Smooth muscle cell (in vitro differentiated cells): ENCODE measurements at regions not wholly inside any gene's neighbourhood (a gene's known extent, or its start where the extent isn't known, plus 50 kb on each side); places are given as distances from the start of the nearest gene placed in this dataset.
"Not testable (repeated sequence)": the region's sequence is repeated elsewhere in the genome, so short reads cannot be mapped to it uniquely, and the experiment has no call there.

Experiments used
- DNase-seq: peaks from one replicate; lab custom pipeline; 2025; ENCODE audit not compliant: unreplicated experiment; lab: John Stamatoyannopoulos, UW
- H2AFZ ChIP-seq: fragments of 200-600 bp; sonication (generic); 2 replicates; pipeline ENCODE4 v1.6.0; 2016; ENCODE audit warnings: antibody characterized with exemption, low read depth, mild to moderate bottlenecking
- H3F3A ChIP-seq: fragments of 200-600 bp; sonication (generic); 2 replicates; pipeline ENCODE4 v1.6.0; 2017; ENCODE audit warnings: antibody characterized with exemption, low read depth
- H3K27ac ChIP-seq: fragments of 200-600 bp; sonication (generic); 2 replicates; pipeline ENCODE4 v1.5.1; 2016; ENCODE audit warnings: low read depth, mild to moderate bottlenecking
- H3K27me3 ChIP-seq: fragments of 200-600 bp; sonication (generic); 2 replicates; pipeline ENCODE4 v1.6.1; 2016; ENCODE audit warnings: low read depth, mild to moderate bottlenecking
- H3K36me3 ChIP-seq: fragments of 200-600 bp; sonication (generic); 2 replicates; pipeline ENCODE4 v1.5.1; 2016; ENCODE audit warnings: low read depth
- H3K4me1 ChIP-seq: fragments of 200-600 bp; sonication (generic); 2 replicates; pipeline ENCODE4 v1.5.1; 2016; ENCODE audit warnings: low read depth
- H3K4me2 ChIP-seq: fragments of 200-600 bp; sonication (generic); 2 replicates; pipeline ENCODE4 v1.6.0; 2016; ENCODE audit warnings: mild to moderate bottlenecking
- H3K4me3 ChIP-seq: fragments of 200-600 bp; sonication (generic); 2 replicates; pipeline ENCODE4 v1.5.1; 2016; ENCODE audit warnings: mild to moderate bottlenecking
- H3K79me2 ChIP-seq: fragments of 200-600 bp; sonication (generic); 2 replicates; pipeline ENCODE4 v1.6.0; 2016; ENCODE audit warnings: low read depth, mild to moderate bottlenecking
- H3K9ac ChIP-seq: fragments of 200-600 bp; sonication (generic); 2 replicates; pipeline ENCODE4 v1.6.0; 2016; ENCODE audit warnings: low read depth
- H3K9me3 ChIP-seq: fragments of 200-600 bp; sonication (generic); replicated peaks from 2 replicates; pipeline ENCODE4 v1.5.1; 2016; ENCODE audit warnings: low read depth
- H4K20me1 ChIP-seq: fragments of 200-600 bp; sonication (generic); 2 replicates; pipeline ENCODE4 v1.6.0; 2016; ENCODE audit warnings: low read depth
- CTCF ChIP-seq: fragments of 200-600 bp; sonication (generic); IDR thresholded peaks from 2 replicates; pipeline ENCODE4 v1.5.1; 2017; ENCODE audit warnings: borderline replicate concordance, mild to moderate bottlenecking, antibody characterized with exemption; ENCODE audit not compliant: insufficient read depth, poor library complexity, severe bottlenecking
- WGBS: methylation state at CpG from one replicate; pipeline ENCODE4 v1.1.7; 2016; ENCODE audit warnings: low lambda C conversion rate; 5-methylcytosine and 5-hydroxymethylcytosine counted together

- Histone ChIP-seq H2AFZ (no peak overlapping the region), H3K9ac (no peak overlapping the region), H3K27ac (no peak overlapping the region), H3K36me3 (no peaks in the 10 kb centered on the region), H3K4me1 (no peaks in the 10 kb centered on the region), H3K4me2 (no peak overlapping the region), H3K27me3 (no peaks in the 10 kb centered on the region), H3K79me2 (no peaks in the 10 kb centered on the region), H3K4me3 (no peak overlapping the region), H4K20me1 (no peaks in the 10 kb centered on the region), H3F3A (no peaks in the 10 kb centered on the region), H3K9me3 (peaks cover 4% of the 10 kb centered on the region)
- WGBS, result 30% methylated on average over 1 of the region's 1 CpG
- no peak for TF ChIP-seq CTCF
- no peak for DNase-seq
Observed at GRCh38 chr10:37035853-37036252, 89.5 kb upstream of the ANKRD30A start.

GRCh38 chr10:37015498-37015897 is 109.9 kb upstream of the ANKRD30A start:
- no peak for TF ChIP-seq CTCF
- H2AFZ ChIP-seq, result no peak overlapping the region
- DNase-seq, result no peak
- H3K27me3 ChIP-seq, result no peaks in the 10 kb centered on the region
- no peak overlapping the region for H3K27ac ChIP-seq
- no peak overlapping the region for H3K4me2 ChIP-seq
- H3K4me1 ChIP-seq, result no peaks in the 10 kb centered on the region
- no peaks in the 10 kb centered on the region for H3K36me3 ChIP-seq
- 33% methylated on average over 2 of the region's 2 CpGs for WGBS
- no peak overlapping the region for H3K4me3 ChIP-seq
- peaks cover 7% of the 10 kb centered on the region for H3K9me3 ChIP-seq
- no peak overlapping the region for H3K9ac ChIP-seq
- no peaks in the 10 kb centered on the region for H4K20me1 ChIP-seq
- H3K79me2 ChIP-seq, result no peaks in the 10 kb centered on the region
- H3F3A ChIP-seq, result no peaks in the 10 kb centered on the region

- Histone ChIP-seq H3K4me3 (no peak overlapping the region), H4K20me1 (no peaks in the 10 kb centered on the region), H3K4me1 (no peaks in the 10 kb centered on the region), H3K4me2 (no peak overlapping the region), H3F3A (no peaks in the 10 kb centered on the region), H3K79me2 (no peaks in the 10 kb centered on the region), H3K9me3 (peaks cover 3% of the 10 kb centered on the region), H3K9ac (no peak overlapping the region), H3K27ac (no peak overlapping the region), H2AFZ (no peak overlapping the region), H3K36me3 (no peaks in the 10 kb centered on the region), H3K27me3 (no peaks in the 10 kb centered on the region)
- DNase-seq, result no peak
- WGBS, result 70% methylated on average over 7 of the region's 7 CpGs
- TF ChIP-seq CTCF, result no peak
Observed at GRCh38 chr10:37010741-37011140, 114.7 kb upstream of the ANKRD30A start.

GRCh38 chr10:37008276-37008675 is 117.1 kb upstream of the ANKRD30A start:
- not testable (repeated sequence) for H3K27me3 ChIP-seq, H3K27ac ChIP-seq, H3K4me1 ChIP-seq, H3K79me2 ChIP-seq, H2AFZ ChIP-seq, H3F3A ChIP-seq, H3K4me2 ChIP-seq, H3K9ac ChIP-seq, H3K36me3 ChIP-seq, H3K9me3 ChIP-seq, H3K4me3 ChIP-seq, H4K20me1 ChIP-seq, DNase-seq
- 40% methylated on average over 2 of the region's 2 CpGs for WGBS
